Neural crest cell (in vitro differentiated cells): ENCODE measurements at regions not wholly inside any gene's neighbourhood (a gene's known extent, or its start where the extent isn't known, plus 50 kb on each side); places are given as distances from the start of the nearest gene placed in this dataset.

ENCODE experiments used
- DNase-seq: peaks from one replicate; pipeline ENCODE4 v3.0.0; 2021; ENCODE audit warnings: low read depth, mixed read lengths, low spot score
- H3K27ac Mint-ChIP-seq: one replicate; pipeline ENCODE4 v1.8.0; 2021; ENCODE audit warnings: mild to moderate bottlenecking, mixed read lengths; ENCODE audit not compliant: unreplicated experiment
- H3K27me3 Mint-ChIP-seq: 2 replicates; pipeline ENCODE4 v1.8.0; 2021; ENCODE audit warnings: low read depth, mild to moderate bottlenecking, mixed read lengths
- H3K36me3 Mint-ChIP-seq: 2 replicates; pipeline ENCODE4 v1.8.0; 2021; ENCODE audit warnings: low read depth, mild to moderate bottlenecking, mixed read lengths
- H3K4me1 Mint-ChIP-seq: 2 replicates; pipeline ENCODE4 v1.8.0; 2021; ENCODE audit warnings: mixed read lengths
- H3K4me3 Mint-ChIP-seq: one replicate; pipeline ENCODE4 v1.8.0; 2021; ENCODE audit warnings: mild to moderate bottlenecking, mixed read lengths
- H3K9me3 Mint-ChIP-seq: 2 replicates; pipeline ENCODE4 v1.8.0; 2021; ENCODE audit warnings: mixed read lengths
- CTCF ChIP-seq: fragments of 200-600 bp; sonication (generic); conservative IDR thresholded peaks from 2 replicates; pipeline ENCODE4 v1.5.0; 2021; ENCODE audit warnings: antibody characterized with exemption, mild to moderate bottlenecking

DNA sequence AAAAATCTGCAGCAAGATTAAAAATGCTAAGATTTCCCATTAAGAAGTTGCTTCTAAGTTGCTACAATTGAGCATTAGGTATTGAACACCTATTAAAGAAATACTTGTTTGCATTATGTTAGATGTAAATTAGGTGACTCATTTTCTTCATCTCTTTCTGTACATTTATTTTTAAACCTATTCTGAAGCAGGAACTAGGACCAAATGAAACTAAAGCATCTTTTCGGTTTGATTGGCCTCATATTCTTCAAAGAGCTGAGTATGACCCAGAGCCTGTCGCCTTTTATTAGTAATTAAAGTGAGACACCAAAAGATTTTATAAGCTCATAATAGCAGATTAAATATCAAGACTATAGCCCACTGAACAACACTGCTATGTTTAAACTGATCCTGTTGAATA lies 83.4 kb upstream of the ZEB2 start:
- DNase-seq, result no peak
- Mint-ChIP-seq H3K27ac (no peak overlapping the region), H3K36me3 (peaks cover 5% of the 10 kb centered on the region), H3K27me3 (no peaks in the 10 kb centered on the region), H3K4me3 (no peak overlapping the region), H3K9me3 (peaks cover 10% of the 10 kb centered on the region), H3K4me1 (peaks cover 1% of the 10 kb centered on the region)
- TF ChIP-seq CTCF, result no peak

DNA sequence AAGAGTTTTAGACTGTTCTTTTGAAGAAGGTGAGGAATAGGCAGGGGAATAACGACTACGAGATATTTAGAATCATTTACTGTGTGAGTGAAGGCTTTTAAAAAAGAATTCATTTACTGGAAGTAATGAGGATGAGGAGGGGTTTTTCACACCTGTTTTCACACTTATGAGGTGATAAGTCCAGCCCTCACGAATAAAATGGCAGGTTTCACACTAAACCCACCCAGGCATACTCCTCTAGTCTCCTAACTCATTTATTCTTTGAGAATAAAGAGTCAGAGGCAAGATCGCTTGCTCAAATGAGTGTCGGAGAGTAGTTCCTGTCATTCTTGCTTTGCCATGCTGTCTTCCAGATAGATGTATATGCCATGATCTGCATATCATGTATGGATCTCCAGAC lies 79.0 kb upstream of the ZEB2 start:
- TF ChIP-seq CTCF, result no peak
- no peak for DNase-seq
- no peak overlapping the region for H3K27ac Mint-ChIP-seq
- H3K9me3 Mint-ChIP-seq, result peaks cover 14% of the 10 kb centered on the region
- H3K4me1 Mint-ChIP-seq, result peaks cover 33% of the 10 kb centered on the region
- peaks cover 10% of the 10 kb centered on the region for H3K36me3 Mint-ChIP-seq
- no peak overlapping the region for H3K4me3 Mint-ChIP-seq
- no peaks in the 10 kb centered on the region for H3K27me3 Mint-ChIP-seq

DNA sequence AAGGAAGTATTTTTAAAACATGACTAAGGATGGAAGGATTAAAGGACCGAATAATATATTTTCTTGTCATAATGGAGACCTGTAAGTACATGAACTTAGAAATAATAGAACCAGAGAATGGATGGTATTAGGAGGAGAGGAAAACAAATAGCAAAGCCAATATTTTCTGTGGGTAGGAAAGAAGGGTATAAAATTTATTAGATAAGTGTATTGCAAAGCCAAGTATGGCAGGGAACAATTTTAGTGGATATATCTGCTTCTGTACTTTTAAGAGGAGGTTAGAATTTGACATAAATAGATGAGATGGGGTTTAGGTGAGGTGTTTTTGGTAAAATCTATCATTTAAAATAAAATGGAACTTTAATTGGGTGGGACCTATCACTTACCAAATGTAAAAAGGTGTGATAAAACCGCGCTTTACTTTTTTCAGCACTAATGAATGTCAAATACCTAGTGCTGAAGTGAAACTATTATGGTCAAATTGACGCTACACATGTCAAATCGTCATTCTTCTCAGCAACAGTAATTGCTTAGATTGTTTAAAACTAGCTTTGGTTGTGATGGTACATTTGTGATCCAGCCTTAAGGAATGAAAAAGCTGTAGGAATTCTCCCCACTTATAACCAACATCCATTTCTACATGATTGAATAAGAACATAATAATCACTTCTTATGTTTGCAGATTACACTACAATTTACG lies 78.1 kb upstream of the ZEB2 start:
- peaks cover 10% of the 10 kb centered on the region for H3K36me3 Mint-ChIP-seq
- H3K27ac Mint-ChIP-seq, result no peak overlapping the region
- no peaks in the 10 kb centered on the region for H3K27me3 Mint-ChIP-seq
- no peak overlapping the region for H3K4me3 Mint-ChIP-seq
- no peak for DNase-seq
- H3K4me1 Mint-ChIP-seq, result peaks cover 40% of the 10 kb centered on the region
- TF ChIP-seq CTCF, result no peak
- H3K9me3 Mint-ChIP-seq, result peaks cover 14% of the 10 kb centered on the region

DNA sequence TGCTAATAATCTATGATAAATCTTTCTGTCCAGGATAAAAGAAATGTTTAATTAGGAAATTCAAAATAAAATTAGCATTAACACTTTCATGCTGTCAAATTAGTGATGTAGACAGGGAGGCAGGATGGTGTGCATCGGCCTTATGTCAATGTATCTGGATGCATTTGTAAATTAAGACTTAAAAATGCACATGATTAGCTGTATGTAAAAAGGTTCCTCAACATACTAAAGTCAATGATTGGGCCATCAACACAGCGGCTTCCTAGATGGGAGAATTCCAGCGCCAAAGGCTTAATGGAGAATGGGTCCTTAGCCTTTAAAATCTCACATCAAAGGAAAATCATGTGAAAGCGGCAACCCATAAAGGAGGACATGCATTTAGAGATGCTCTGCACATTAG lies 77.5 kb upstream of the ZEB2 start:
- Mint-ChIP-seq H3K4me1 (peaks cover 46% of the 10 kb centered on the region), H3K9me3 (peaks cover 14% of the 10 kb centered on the region), H3K27ac (no peak overlapping the region), H3K27me3 (no peaks in the 10 kb centered on the region), H3K4me3 (no peak overlapping the region), H3K36me3 (peaks cover 10% of the 10 kb centered on the region)
- no peak for DNase-seq
- no peak for TF ChIP-seq CTCF

DNA sequence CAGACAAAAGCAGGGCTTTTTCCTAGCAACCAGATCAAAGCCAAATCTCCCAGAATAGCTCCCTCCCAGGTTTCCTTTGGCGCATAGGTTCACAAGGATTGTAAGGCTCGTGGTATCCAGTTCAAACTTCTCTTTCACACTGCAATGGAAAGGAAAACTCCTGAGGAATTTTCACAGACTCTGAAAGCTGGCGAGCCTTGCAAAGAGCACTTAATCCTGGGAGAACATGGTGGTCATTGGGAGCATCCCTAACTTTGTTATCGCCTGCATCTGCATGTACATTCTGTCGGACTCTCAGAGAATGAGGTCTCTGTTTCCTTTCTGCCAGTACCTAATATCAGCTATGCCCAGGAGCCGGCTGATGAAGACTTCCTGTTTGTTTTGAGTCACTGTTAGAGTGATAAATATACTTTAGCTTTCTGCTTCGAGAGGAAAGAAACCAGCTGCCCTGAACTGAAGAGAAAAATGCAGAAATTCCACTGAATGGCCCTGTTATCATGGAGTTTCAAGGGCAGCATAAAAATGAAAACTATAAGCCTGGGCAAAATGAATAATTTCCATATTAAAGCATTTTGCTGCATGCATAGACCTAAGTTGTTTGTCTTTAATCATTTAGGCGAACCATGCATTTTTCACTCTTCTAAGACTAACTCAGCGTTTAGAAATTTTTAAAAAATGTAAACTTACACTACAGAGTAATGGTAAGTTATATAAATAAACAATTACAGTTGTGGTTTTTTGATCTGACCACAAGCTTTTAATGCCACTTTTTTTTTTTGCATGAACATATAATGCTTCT lies 76.4 kb upstream of the ZEB2 start:
- peak; percentile 19 for DNase-seq

More for the DNA sequence above, 76.4 kb upstream of the ZEB2 start:
- no peaks in the 10 kb centered on the region for H3K27me3 Mint-ChIP-seq
- no peak for TF ChIP-seq CTCF
- peak overlapping the region; percentile 27 for H3K27ac Mint-ChIP-seq
- H3K4me3 Mint-ChIP-seq, result peak overlapping the region; percentile 55
- peaks cover 10% of the 10 kb centered on the region for H3K36me3 Mint-ChIP-seq
- peaks cover 57% of the 10 kb centered on the region for H3K4me1 Mint-ChIP-seq
- peaks cover 14% of the 10 kb centered on the region for H3K9me3 Mint-ChIP-seq
